Peyer's patch (tissue), 4 donors: ENCODE measurements at regions not wholly inside any gene's neighbourhood (a gene's known extent, or its start where the extent isn't known, plus 50 kb on each side); places are given as distances from the start of the nearest gene placed in this dataset.
"Not testable (repeated sequence)": the region's sequence is repeated elsewhere in the genome, so short reads cannot be mapped to it uniquely, and the experiment has no call there.

Experiments
- DNase-seq, 3 donors: peaks; one replicate each; pipeline ENCODE4 v3.0.0-alpha.2; 2017 to 2019
- H3K27ac ChIP-seq, 4 donors: fragments of 200-600 bp; sonication (generic); one replicate each; pipeline ENCODE4 v1.5.1; 2016 to 2019
- H3K27me3 ChIP-seq, 2 donors: fragments of 200-600 bp; sonication (generic); one replicate each; pipeline ENCODE4 v1.5.1; 2019
- H3K36me3 ChIP-seq, 3 donors: fragments of 200-600 bp; sonication (generic); one replicate each; pipeline ENCODE4 v1.5.1; 2016 to 2019
- H3K4me1 ChIP-seq, 4 donors: fragments of 200-600 bp; sonication (generic); one replicate each; pipeline ENCODE4 v1.5.1; 2016 to 2019
- H3K4me3 ChIP-seq, 4 donors: fragments of 200-600 bp; sonication (generic); 1 replicate in 3 of 4; 2 replicates in 1 of 4; pipeline ENCODE4 v1.5.1; 2016 to 2019; ENCODE audit warnings: mild to moderate bottlenecking in 1 of 4
- H3K9me3 ChIP-seq, 4 donors: fragments of 200-600 bp; sonication (generic); one replicate each; pipeline ENCODE4 v1.5.1; 2016 to 2019; ENCODE audit warnings: mild to moderate bottlenecking in 1 of 4
- POLR2A ChIP-seq, 2 donors: fragments of 450-650 bp; IDR thresholded peaks; one replicate each; pipeline ENCODE4 v1.5.1; 2017; ENCODE audit warnings: antibody characterized with exemption in 2 of 2, mild to moderate bottlenecking in 2 of 2, moderate library complexity in 2 of 2
- TF ChIP-seq, protein P1 (sequence below), 6 experiments: fragments of 450-650 bp in 4 of 6; fragments of 200-600 bp in 2 of 6; sonication (generic) in 1 of 6; IDR thresholded peaks; one replicate each; pipeline ENCODE4 v1.5.1; 2017 to 2019; ENCODE audit warnings: antibody characterized with exemption in 6 of 6, mild to moderate bottlenecking in 3 of 6, moderate library complexity in 1 of 6

DNA sequence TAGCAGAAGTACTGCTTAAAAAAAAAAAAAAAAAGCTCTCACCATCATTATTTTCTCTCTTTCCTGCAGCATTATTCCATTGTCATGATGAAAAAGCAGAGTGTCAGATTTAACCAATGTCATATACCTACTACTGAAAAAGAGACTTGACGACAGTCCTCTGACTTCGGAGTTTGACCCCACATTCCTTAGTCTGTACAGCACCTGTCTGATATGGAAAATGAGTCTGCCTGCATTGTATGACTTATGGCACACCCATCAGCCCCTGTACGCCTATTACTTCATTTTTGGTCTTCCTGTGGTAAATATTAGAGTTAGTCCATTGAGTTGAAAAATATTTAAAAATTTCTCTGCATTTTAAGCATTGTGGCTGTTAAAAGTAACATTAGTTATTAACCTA is 54.5 kb upstream of the NOX4 start:
- Histone ChIP-seq H3K4me3 (no peak overlapping the region), H3K27ac (no peak overlapping the region), H3K36me3 (no peaks in the 10 kb centered on the region), H3K4me1 (no peaks in the 10 kb centered on the region), H3K9me3 (no peaks in the 10 kb centered on the region), H3K27me3 (no peaks in the 10 kb centered on the region)
- no peak for DNase-seq
- TF ChIP-seq, protein P1, sequence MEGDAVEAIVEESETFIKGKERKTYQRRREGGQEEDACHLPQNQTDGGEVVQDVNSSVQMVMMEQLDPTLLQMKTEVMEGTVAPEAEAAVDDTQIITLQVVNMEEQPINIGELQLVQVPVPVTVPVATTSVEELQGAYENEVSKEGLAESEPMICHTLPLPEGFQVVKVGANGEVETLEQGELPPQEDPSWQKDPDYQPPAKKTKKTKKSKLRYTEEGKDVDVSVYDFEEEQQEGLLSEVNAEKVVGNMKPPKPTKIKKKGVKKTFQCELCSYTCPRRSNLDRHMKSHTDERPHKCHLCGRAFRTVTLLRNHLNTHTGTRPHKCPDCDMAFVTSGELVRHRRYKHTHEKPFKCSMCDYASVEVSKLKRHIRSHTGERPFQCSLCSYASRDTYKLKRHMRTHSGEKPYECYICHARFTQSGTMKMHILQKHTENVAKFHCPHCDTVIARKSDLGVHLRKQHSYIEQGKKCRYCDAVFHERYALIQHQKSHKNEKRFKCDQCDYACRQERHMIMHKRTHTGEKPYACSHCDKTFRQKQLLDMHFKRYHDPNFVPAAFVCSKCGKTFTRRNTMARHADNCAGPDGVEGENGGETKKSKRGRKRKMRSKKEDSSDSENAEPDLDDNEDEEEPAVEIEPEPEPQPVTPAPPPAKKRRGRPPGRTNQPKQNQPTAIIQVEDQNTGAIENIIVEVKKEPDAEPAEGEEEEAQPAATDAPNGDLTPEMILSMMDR (IDR thresholded peaks at IDR 0.05), result no peak

DNA sequence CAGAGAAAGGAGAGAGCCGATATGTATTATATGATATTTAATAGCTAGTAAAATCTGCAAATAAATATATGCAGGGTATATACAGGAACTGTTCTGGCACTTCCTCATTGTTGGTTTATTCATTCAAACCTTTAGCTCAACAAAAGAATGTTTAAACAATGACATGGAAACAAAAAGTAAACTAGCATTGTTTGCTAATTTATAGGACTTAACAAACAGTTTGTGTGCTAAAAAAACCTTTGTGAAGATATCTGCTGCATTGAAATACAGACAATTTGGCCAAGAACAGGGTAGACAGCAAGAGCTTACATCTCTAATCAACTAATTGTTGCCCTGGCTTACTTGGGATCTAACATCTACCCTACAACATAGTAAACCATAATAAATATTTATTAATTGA is 64.6 kb upstream of the NOX4 start:
- H3K27ac ChIP-seq, DNase-seq, H3K36me3 ChIP-seq, H3K27me3 ChIP-seq, H3K4me1 ChIP-seq, H3K9me3 ChIP-seq, H3K4me3 ChIP-seq: not testable (repeated sequence)

DNA sequence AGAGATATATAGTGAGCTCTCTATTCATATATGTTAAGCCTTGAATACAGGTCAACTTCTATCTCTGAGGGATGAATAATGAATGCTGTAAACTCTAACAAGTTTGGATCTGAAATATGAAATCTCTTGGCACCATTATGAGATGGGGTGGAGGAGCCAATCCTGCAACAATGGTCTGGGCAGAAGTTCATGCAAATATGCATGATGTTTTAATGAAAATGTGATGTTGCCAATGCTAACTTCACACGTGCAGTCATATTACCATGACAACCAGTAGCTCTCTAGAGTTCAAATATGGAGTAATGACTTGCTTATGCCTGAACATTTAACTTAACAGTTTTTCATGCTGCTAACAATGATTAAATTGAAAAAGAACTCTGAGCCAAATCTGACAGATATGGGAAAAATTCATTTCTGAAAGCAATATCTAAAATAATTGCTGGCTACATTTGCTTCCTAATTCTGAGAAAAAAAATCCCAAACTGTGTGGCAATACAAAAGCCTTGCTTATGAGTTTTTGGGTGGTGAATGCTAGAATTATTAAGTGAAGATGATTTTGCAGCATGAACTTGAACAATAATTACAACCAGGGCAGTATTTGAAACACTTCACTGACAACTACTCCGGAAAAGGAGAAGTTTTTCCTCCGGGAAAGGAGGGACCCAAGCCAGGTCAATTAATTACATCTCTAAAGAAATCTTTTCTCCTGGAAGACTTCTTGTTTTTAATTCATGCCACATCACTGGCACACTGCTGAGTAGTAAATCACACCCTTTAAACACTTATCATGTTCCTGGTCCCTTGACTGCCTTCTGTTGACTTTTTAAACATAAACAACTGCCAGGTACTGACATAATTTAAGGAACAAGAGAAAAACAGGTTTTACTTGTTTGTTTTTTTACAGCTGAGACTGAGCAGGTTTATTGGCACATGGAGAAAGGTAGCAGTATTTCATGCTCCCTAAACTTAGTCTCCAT is 65.8 kb upstream of the NOX4 start:
- DNase-seq, H3K4me1 ChIP-seq, H3K9me3 ChIP-seq, H3K27me3 ChIP-seq, H3K36me3 ChIP-seq, H3K4me3 ChIP-seq, H3K27ac ChIP-seq: not testable (repeated sequence)

DNA sequence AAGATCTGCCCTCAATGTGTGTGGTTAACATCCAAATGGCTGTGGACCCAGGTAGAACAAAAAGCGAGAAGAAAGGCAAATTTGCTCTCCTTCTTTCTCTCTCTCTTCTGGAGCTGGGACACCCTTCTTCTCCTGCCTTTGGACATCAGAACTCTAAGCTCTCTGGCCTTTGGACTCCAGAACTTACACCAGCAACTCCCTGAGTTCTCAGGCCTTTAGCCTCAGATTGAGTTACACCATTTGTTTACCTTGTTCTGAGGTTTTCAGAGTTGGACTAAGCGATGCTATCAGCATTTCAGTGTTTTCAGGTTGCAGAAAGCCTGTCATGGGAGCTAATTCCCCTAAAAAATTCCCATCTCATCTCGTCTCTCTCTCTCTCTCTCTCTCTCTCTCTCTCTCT is 69.4 kb upstream of the NOX4 start:
- not testable (repeated sequence) for H3K4me1 ChIP-seq, H3K36me3 ChIP-seq, H3K9me3 ChIP-seq, H3K4me3 ChIP-seq, H3K27ac ChIP-seq, DNase-seq, H3K27me3 ChIP-seq

DNA sequence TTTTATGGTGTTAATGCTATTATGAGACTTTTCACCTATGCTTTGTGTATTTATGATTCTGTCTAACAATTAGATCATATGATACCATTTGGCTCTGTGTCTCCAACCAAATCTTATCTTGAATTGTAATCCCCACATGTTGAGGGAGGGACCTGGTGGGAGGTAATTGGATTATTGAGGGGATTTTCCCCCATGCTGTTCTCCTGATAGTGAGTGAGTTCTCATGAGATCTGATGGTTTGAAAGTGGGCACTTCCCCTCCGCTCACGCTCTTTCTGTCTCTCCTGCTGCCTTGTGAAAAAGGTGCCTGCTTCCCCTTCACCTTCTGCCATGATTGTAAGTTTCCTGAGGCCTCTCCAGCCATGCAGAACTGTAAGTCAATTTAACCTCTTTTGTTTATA is 71.6 kb upstream of the NOX4 start:
- H3K4me3 ChIP-seq, H3K4me1 ChIP-seq, H3K36me3 ChIP-seq, DNase-seq, H3K27ac ChIP-seq, H3K9me3 ChIP-seq, H3K27me3 ChIP-seq: not testable (repeated sequence)

DNA sequence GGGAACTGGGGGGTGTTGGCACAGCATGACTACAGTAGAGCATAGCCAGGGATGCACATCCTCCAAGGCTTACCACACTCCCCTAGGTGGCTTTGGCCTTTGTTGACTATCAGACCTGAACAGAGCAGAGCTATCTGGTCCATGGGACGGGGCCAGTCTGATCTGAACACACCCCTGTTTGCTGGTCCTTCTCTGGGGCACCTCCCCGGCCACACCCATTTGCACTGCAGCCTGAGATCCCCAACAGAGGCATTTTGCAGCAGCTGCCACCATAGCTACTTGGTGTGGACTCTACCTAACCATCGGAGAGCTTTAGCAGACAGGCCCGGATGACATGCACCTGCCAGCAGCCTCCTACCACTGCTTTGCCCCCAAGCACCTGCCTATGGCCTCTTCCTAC is 75.8 kb upstream of the NOX4 start:
- Histone ChIP-seq H3K27me3 (no peaks in the 10 kb centered on the region), H3K4me1 (no peaks in the 10 kb centered on the region), H3K36me3 (no peaks in the 10 kb centered on the region), H3K9me3 (no peaks in the 10 kb centered on the region), H3K4me3 (no peak overlapping the region), H3K27ac (no peak overlapping the region)
- DNase-seq, result no peak
- TF ChIP-seq, protein P1 (IDR thresholded peaks at IDR 0.05), result no peak
- TF ChIP-seq POLR2A (IDR thresholded peaks at IDR 0.05), result no peak

DNA sequence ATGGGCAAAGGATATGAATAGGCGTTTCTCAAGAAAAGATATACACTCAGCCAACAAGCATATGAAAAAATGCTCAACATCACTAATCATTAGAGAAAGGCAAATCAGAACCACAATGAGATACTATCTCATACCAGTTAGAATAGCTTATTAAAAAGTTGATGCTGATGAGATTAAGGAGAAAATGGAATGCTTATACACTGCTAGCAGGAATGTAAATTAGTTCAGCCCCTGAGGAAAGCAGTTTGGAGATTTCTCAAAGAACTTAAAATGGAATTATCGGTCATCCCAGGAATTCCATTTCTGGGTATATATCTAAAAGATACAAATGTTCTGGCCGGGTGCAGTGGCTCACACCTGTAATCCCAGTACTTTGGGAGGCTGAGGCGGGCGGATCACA is 78.2 kb upstream of the NOX4 start:
- H3K27ac ChIP-seq, H3K9me3 ChIP-seq, H3K27me3 ChIP-seq, H3K4me1 ChIP-seq, H3K4me3 ChIP-seq, DNase-seq, H3K36me3 ChIP-seq: not testable (repeated sequence)

DNA sequence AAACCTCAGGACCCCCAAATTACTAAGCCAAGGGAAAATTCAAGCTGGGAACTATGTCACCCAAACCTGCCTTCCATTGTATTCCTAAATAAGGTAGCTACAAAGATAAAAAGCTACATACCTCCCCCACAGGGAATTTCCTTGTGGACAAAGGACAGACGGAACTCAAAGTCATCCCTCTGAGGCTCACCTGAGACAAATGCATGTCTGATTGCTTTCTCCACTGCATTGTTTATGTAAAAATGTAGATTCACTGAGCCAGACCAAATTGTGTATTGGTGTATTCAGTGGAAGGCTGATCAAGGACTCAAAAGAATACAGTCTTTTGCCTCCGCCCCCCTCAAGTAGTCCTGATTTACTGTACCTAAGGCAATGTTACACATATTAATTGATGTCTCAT is 80.5 kb upstream of the NOX4 start:
- H3K27me3 ChIP-seq, H3K36me3 ChIP-seq, H3K9me3 ChIP-seq, H3K27ac ChIP-seq, H3K4me3 ChIP-seq, H3K4me1 ChIP-seq, DNase-seq: not testable (repeated sequence)

DNA sequence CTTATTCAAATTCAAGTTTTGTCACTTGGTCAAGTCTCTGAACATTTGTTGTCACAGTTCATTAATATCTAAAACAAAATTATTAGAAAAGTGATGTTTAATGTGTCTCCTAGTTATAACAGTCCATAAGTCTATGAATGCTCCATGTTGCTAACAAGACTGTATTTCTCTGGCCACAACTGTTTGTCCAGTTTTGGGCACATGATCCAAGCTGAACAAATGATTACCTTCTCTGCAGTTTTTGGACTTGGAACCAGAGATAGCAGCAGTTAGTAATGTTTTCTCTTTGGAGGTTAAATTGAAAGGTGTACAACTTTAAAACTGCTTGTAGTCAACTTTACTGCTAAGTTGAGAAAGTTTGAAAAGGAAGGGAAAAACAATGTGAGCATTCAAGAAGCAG is 84.7 kb upstream of the NOX4 start:
- DNase-seq, H3K36me3 ChIP-seq, H3K9me3 ChIP-seq, H3K4me3 ChIP-seq, H3K4me1 ChIP-seq, H3K27ac ChIP-seq, H3K27me3 ChIP-seq: not testable (repeated sequence)

DNA sequence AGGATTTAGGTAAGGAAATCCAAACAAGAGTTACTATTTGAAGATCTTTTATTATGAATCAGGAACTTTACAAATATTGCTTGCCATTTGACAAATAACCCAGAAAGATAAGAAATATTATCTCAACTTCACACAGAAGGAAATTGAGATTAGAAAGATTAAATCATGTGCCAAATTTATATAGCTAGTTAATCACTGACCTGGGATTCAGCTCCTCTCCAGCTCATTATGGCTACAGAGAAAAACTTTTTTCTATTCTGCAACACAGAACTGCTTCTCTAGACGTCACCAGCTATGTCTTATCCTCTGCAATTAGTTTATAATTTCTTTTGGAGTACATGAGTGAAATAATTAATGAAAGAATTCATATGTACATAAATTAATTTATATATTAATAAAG is 86.3 kb upstream of the NOX4 start:
- not testable (repeated sequence) for H3K27ac ChIP-seq, H3K36me3 ChIP-seq, H3K4me3 ChIP-seq, H3K27me3 ChIP-seq, DNase-seq, H3K4me1 ChIP-seq, H3K9me3 ChIP-seq
